ENCODE measurements at regions not wholly inside any gene's neighbourhood (a gene's known extent, or its start where the extent isn't known, plus 50 kb on each side); places are given as distances from the start of the nearest gene placed in this dataset.

GRCh38 chr11:15870911-15871310, 485.4 kb downstream of the SOX6 start:
- no peak for TF ChIP-seq TAF1 (IDR thresholded peaks at IDR 0.05; ENCODE audit: borderline replicate concordance, insufficient read depth, low read length)
- no peak for TF ChIP-seq REST (IDR thresholded peaks at IDR 0.05; ENCODE audit: insufficient read depth in 1 of 2, low read depth in 2 of 2, low read length in 2 of 2)
- no peak for TF ChIP-seq SIN3A (IDR thresholded peaks at IDR 0.05; ENCODE audit: borderline replicate concordance, insufficient read depth, low read length)
- TF ChIP-seq POLR2AphosphoS5 (IDR thresholded peaks at IDR 0.05; ENCODE audit: low read depth, low read length) = no peak
